ENCODE measurements at regions not wholly inside any gene's neighbourhood (a gene's known extent, or its start where the extent isn't known, plus 50 kb on each side); places are given as distances from the start of the nearest gene placed in this dataset.

DNA sequence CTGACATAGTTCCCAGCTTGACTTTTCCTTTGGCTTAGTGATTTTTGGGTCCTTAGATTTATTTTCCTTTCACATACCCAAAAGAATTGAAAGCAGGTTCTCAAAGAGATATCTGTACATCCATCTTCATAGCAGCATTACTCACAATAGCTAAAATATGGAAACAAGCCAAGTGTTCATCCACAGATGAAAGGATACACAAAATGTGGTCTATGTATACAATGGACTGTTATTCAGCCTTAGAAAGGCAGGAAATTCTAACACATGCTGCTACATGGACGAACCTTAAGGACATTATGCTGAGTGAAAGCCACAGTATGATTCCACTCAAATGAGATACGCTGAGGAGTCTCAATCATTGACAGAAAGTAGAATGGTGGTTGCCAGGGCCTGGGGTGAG lies 171.8 kb downstream of the IGLL1 start:
- DNase-seq = no peak

DNA sequence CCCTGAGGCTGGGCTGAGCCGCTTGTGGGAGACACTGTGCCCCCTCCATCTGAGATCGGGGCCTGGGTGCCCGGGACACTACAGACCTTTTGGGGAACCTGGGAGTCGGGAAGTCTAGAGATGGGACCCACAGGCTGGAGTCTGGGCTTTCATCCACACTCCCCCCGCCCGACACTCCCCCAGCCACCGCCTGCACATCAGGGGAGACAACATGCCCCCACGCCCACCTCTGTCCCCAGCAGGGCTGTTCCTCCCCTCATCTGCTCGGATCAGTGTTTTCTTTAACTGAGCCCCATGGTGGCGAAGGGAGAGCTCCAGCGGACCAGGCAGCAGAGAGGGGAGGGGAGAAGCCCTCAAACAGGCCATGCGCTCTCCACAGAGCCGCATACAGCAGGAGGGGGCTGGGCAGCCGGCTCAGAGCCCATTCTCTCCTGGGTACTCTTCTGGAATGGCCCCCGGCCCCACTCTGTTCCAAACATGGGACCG lies 174.7 kb downstream of the IGLL1 start:
- DNase-seq = no peak

DNA sequence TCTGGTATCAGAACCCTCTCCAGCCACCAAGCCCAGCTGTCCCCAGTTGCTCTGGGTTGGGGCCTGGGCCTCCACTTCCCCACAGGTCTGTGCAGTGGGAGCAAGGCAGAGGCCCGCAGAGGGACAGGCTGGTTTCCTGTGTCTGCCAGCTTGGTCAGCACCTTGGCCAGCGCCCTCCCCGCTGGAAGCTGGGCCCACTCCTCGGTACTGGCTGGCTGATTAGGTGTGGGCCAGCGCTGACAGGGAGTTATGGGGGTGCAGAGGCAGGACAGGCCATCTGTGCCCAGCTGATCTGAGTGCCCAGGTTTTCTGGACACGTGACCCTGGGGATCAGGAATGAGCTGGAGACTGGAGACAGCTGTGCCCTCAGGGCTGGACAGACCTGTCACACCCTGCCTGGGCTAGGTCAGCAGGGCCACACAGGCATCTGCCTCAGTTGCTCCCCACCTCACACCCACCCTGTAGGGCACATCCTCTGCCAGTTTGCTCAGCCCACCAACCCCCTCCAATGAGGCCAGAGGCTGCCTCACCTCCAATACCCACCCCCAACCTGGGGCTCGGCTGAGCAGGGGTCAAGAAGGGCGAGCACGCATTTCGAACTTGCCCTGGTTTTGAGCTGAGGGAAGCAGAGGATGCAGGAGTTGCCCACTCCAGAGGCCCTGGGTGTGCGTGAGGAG lies 175.3 kb downstream of the IGLL1 start:
- DNase-seq = peak; percentile 64

- no peak for DNase-seq
Observed at GRCh38 chr22:23403720-23404688, 176.1 kb downstream of the IGLL1 start.

- no peak for DNase-seq
Observed at GRCh38 chr22:23403152-23403719, 176.9 kb downstream of the IGLL1 start.

- DNase-seq = peak; percentile 86
Observed at GRCh38 chr22:23402275-23403151, 177.6 kb downstream of the IGLL1 start.

GRCh38 chr22:23401910-23402274 lies 178.2 kb downstream of the IGLL1 start:
- DNase-seq = peak; percentile 16

GRCh38 chr22:23401111-23401909 lies 178.8 kb downstream of the IGLL1 start:
- no peak for DNase-seq

DNA sequence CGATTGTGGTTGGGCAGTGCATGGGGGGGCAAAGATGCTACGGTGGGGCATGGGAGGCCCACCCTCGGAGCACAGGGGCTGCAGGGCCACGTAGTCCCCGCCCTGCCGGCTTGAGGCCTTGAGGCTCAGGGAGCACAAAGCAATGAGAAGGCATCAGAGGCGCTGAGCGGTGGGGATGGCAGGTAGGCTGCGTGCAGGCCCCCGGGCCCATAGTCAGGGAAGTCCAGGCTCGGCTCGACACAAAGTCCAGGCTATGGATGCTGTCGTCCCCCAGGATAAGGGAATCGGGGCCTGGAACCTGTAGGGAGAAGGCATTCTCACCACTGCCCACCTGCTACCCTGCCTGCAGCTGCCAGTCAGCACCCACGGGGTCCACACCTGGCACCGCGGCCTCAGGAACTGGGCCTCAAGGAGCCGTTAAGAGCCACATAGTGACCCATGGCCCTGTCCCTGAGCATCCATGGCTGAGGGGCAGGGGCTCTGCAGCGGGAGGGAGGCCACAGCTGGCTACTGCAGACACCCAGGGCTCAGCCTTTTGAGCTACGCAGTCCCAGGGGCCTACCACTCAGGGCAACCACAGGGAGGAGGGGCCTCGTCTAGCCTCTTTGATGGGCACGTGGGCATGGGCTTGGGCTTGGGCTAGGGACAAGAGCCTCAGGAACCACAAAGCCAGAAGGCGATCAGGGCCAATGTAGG lies 179.7 kb downstream of the IGLL1 start:
- no peak for DNase-seq

DNA sequence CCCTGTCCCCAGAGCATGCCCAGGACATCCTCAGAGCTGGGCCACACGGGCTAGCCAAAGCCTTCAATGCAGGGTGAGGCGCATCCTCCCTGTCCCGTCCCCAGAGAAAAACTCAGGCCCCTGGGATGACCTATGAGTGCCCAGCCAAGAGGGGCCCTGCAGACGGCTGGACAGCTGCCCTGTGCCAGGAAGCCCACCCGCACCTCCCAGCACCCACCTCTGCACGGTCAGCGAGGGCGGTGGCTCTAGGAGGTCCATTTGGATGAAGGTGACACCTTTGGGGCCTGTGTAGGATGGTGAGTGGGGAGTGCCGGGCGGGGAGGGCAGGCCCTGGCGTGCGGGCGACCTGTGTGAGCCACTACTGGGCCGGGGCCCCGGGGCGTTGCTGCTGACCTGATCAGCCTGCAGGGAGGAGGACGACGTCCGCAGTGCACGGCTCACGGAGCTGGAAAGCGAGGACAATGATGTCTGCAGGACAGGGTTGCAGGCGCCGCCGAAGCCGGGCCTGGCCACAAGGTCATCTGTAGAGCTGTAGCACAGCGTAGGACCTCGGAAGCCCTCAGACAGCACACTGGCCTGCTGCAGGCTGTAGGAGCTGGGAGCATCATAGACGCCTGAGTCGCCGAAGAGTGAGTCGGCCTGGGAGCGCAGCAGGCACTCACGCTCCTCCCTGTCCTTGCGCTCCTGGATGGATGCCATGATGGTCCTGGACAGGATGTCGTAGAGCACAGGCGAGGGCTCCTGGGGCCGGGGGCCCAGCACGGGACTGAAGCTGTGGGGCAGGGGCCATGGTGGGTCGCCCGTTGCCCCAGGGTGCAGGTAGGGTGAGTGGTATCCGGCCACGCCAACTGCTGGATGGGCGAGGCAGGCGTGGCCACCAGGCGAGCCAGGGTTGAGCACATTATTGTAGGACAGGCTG lies 180.5 kb downstream of the IGLL1 start:
- no peak for DNase-seq

DNA sequence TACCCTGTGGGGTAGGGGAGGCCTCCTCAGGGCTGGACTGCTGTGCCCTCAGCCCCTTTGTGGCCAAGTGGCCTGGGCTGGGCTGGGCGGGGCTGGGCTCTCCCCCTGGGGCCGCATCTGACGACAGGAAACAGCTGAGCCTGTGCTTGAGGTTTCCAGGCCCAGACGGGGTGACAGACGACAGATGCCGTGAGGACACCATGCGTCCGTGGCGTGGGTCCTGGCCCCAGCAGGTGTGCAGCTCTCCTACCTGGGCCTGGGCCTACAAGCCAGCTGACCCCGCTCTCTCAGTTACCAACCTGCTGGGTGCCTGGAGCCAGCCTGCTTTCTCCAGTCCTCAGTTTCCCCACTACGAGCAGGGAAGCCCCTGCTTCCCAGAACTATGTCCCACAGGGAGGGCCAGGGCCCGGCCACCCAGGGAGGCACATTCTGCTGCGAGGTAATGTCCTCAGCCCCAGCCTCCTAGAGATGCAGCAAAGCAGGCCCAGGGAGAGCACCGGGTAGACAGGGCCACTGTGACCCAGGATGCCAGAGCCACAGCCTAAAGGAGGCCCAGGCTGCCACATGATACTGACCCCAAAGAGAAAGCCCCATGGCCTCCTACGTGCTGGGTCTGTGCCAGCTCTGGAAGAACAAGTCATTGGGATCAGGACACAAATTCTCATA lies 181.3 kb downstream of the IGLL1 start:
- no peak for DNase-seq

DNA sequence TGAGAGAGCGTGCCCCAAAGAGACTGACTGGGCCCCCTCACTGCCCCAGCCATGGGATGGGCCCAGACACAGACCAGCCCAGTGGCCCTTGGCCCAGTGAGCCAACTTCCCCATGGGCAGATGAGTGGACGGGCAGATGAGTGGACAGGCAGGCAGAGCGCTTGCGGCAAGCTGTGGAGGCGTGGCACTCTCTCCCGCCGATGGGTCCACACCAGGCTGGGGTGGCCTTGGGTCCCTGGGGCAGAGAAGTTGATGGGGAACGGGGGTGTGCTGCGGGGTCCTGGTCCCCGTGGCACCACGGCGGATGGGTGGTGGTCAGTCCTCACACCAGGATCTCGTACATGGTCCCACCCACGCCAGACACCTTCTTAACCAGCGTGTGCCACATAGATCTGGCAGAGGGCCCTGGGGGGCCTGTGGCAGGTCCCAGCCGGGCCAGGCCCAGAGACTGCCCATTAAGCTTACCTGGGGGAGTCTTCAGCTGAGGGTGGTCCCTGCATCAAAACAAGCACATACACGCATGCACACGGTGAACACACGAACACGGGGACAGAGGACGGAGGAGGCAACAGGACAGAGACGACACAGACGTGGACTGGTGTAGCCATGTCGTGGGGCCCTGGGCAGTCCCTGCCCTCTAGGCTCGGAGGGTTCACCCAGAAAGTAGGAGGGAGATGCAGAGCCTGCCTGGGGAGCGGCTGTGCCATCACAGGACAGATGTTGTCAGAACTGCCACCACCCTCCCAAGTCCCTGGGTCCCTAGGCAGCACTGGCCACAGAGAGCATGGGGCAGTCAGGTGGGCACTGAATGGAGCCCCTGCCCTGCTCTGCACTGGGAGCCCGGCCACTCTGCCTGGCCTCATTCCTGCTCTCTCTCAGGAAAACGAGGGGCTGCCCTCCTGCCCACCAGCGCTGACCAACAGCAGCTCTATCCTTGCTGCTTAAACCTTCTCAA lies 182.2 kb downstream of the IGLL1 start:
- DNase-seq = no peak

GRCh38 chr22:23397008-23397612 lies 183.0 kb downstream of the IGLL1 start:
- DNase-seq = no peak

DNA sequence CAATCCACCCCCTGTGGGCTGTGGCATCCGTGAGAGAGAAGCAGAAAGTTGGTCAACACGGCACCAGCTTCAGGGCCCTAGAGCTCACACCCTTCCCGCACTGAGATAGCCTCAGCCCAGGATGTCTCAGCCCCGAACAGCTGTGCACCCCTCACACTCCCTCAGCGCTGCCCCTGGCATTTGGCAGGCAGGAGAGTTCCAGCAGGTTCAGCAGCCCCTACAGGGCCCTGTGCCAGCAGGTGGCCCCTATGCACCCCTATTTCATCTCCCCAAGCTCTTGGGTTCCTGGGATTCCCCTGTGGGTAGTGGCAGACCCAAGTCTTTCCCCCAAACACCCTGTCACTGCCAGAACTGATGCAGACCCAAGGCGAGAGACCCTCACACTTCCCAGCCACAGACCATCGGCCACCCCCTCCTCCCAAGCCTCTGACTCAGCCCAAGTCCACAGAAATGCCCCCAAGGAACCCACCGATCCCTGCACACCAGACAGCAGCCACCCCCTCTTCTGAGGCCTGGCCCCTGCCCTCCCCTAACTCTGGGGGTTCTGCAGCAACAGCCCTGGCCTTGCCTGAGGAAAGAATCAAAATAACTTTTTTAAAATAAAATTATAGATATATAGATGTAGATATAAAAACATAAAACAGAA lies 183.6 kb downstream of the IGLL1 start:
- DNase-seq = no peak

DNA sequence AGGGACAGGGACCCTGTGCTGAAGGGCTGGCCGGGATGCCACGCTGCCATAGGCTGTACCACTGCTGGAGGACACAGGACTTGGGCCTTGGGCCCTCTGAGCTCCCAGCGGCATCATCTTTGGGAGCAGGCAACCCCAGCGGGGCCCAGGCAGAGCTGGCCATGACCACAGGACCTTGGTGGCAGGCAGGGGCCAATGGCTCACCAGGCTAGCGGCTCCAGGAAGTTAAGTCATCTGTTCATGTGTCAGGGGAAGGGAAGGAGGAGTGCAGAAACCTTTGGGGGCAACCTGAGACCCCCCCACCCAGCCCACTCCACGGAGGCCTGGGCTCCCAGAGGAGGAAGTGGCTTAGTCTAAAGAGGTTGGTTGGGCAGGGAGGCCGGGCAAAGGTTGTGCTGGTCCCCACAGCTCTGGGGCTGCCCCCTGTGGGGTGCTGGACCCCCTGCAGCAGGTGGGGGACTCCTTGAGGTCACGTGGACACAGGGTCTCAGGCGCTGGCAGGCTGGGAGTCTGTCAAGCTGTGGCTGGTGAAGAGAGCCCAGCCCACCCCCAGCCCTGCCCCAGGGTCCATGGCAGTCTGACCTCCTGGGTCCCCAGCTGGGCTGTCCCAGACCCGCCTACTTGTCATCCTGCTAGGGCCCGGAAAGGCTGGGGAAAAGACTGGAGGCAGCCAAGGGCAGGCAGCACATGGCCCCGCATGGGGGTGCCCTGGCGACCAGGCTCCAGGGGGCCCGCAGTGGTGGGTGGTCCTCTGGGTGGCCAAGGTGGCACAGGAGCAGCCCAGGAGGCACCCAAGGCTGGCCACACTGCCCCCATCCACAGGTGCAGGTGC lies 184.3 kb downstream of the IGLL1 start:
- DNase-seq = no peak
